NT2/D1 (cell line): ENCODE measurements at regions not wholly inside any gene's neighbourhood (a gene's known extent, or its start where the extent isn't known, plus 50 kb on each side); places are given as distances from the start of the nearest gene placed in this dataset.

Experiments
- SUZ12 ChIP-seq: IDR thresholded peaks from 2 replicates; pipeline ENCODE4 v1.6.1; 2011; ENCODE audit not compliant: insufficient read length, insufficient read depth; ENCODE audit errors: extremely low read depth
- YY1 ChIP-seq: IDR thresholded peaks from 2 replicates; pipeline ENCODE4 v1.6.1; 2011; ENCODE audit not compliant: insufficient read length, insufficient read depth

- TF ChIP-seq YY1 (no peak), SUZ12 (no peak)
Observed at GRCh38 chr2:18820966-18821365, 231.6 kb upstream of the NT5C1B start.
